Inferior parietal cortex (tissue), 1 donor: ENCODE measurements at regions not wholly inside any gene's neighbourhood (a gene's known extent, or its start where the extent isn't known, plus 50 kb on each side); places are given as distances from the start of the nearest gene placed in this dataset.
"Not testable (repeated sequence)": the region's sequence is repeated elsewhere in the genome, so short reads cannot be mapped to it uniquely, and the experiment has no call there.

Experiments
- DNase-seq: peaks from one replicate; pipeline ENCODE4 v3.0.0-alpha.2; 2016; ENCODE audit errors: extremely low spot score

GRCh38 chr7:94173436-94173835 is 169.3 kb upstream of the BET1 start:
- no peak for DNase-seq

GRCh38 chr7:94174375-94174774 is 170.2 kb upstream of the BET1 start:
- no peak for DNase-seq

- no peak for DNase-seq
Observed at GRCh38 chr7:94174956-94175355, 170.8 kb upstream of the BET1 start.

GRCh38 chr7:94176694-94177200 is 172.6 kb upstream of the BET1 start:
- DNase-seq: no peak

GRCh38 chr7:94177441-94177840 is 173.3 kb upstream of the BET1 start:
- DNase-seq: no peak

- DNase-seq: no peak
Observed at GRCh38 chr7:94178230-94178629, 174.1 kb upstream of the BET1 start.

- no peak for DNase-seq
Observed at GRCh38 chr7:94179466-94179865, 175.3 kb upstream of the BET1 start.

- no peak for DNase-seq
Observed at GRCh38 chr7:94182066-94182465, 177.9 kb upstream of the BET1 start.

GRCh38 chr7:94182721-94183120 is 178.6 kb upstream of the BET1 start:
- no peak for DNase-seq

GRCh38 chr7:94183289-94183749 is 179.2 kb upstream of the BET1 start:
- DNase-seq: no peak

- DNase-seq: no peak
Observed at GRCh38 chr7:94183891-94184290, 179.7 kb upstream of the BET1 start.

GRCh38 chr7:94188350-94188749 is 184.2 kb upstream of the BET1 start:
- no peak for DNase-seq

- no peak for DNase-seq
Observed at GRCh38 chr7:94190599-94191061, 186.5 kb upstream of the BET1 start.

GRCh38 chr7:94194426-94194825 is 190.3 kb upstream of the BET1 start:
- not testable (repeated sequence) for DNase-seq

GRCh38 chr7:94195201-94195600 is 191.0 kb upstream of the BET1 start:
- no peak for DNase-seq

- DNase-seq: no peak
Observed at GRCh38 chr7:94195813-94196212, 191.7 kb upstream of the BET1 start.

GRCh38 chr7:94205529-94205928 is 189.2 kb upstream of the COL1A2 start:
- no peak for DNase-seq

- no peak for DNase-seq
Observed at GRCh38 chr7:94206295-94206694, 188.4 kb upstream of the COL1A2 start.

GRCh38 chr7:94212160-94212559 is 182.5 kb upstream of the COL1A2 start:
- no peak for DNase-seq

GRCh38 chr7:94216944-94217461 is 177.7 kb upstream of the COL1A2 start:
- DNase-seq: no peak

GRCh38 chr7:94217766-94218165 is 176.9 kb upstream of the COL1A2 start:
- DNase-seq: no peak

- no peak for DNase-seq
Observed at GRCh38 chr7:94222516-94222915, 172.2 kb upstream of the COL1A2 start.

- DNase-seq: no peak
Observed at GRCh38 chr7:94223375-94224084, 171.2 kb upstream of the COL1A2 start.
